Ishikawa (cell line): ENCODE measurements at regions not wholly inside any gene's neighbourhood (a gene's known extent, or its start where the extent isn't known, plus 50 kb on each side); places are given as distances from the start of the nearest gene placed in this dataset.

Experiments
- CEBPB ChIP-seq: IDR thresholded peaks from 2 replicates; pipeline ENCODE4 v1.6.1; 2012
- CREB1 ChIP-seq: IDR thresholded peaks from 2 replicates; pipeline ENCODE4 v1.6.1; 2012; ENCODE audit warnings: low read depth
- EGR1 ChIP-seq: IDR thresholded peaks from 2 replicates; pipeline ENCODE4 v1.6.1; 2012
- EP300 ChIP-seq: IDR thresholded peaks from 2 replicates; pipeline ENCODE4 v1.6.1; 2012; ENCODE audit warnings: borderline replicate concordance
- FOXM1 ChIP-seq: IDR thresholded peaks from 2 replicates; pipeline ENCODE4 v1.6.1; 2012; ENCODE audit warnings: low read depth, borderline replicate concordance
- MAX ChIP-seq: IDR thresholded peaks from 2 replicates; pipeline ENCODE4 v1.6.1; 2012
- NFIC ChIP-seq: IDR thresholded peaks from 2 replicates; pipeline ENCODE4 v1.6.1; 2012
- RAD21 ChIP-seq: IDR thresholded peaks from 2 replicates; pipeline ENCODE4 v1.6.1; 2012; ENCODE audit warnings: low read depth
- REST ChIP-seq: IDR thresholded peaks from 2 replicates; pipeline ENCODE4 v1.6.1; 2012; ENCODE audit warnings: low read depth, mild to moderate bottlenecking
- TAF1 ChIP-seq: IDR thresholded peaks from 2 replicates; pipeline ENCODE4 v1.6.1; 2012; ENCODE audit warnings: low read depth, mild to moderate bottlenecking
- TCF12 ChIP-seq: IDR thresholded peaks from 2 replicates; pipeline ENCODE4 v1.6.1; 2012; ENCODE audit warnings: low read depth
- TEAD4 ChIP-seq: IDR thresholded peaks from 2 replicates; pipeline ENCODE4 v1.6.1; 2012
- USF1 ChIP-seq: IDR thresholded peaks from 2 replicates; pipeline ENCODE4 v1.6.1; 2012
- YY1 ChIP-seq: IDR thresholded peaks from 2 replicates; pipeline ENCODE4 v1.6.1; 2012; ENCODE audit warnings: low read depth
- ZBTB7A ChIP-seq: IDR thresholded peaks from 2 replicates; pipeline ENCODE4 v1.6.1; 2012; ENCODE audit warnings: low read depth

GRCh38 chr13:81408647-81409046, 1067.7 kb upstream of the SPRY2 start:
- TF ChIP-seq TEAD4 (no peak), NFIC (no peak), REST (no peak)

GRCh38 chr13:81406639-81407292, 1065.8 kb upstream of the SPRY2 start:
- TF ChIP-seq CREB1 (no peak), TEAD4 (no peak), EP300 (no peak), NFIC (no peak), YY1 (no peak), ZBTB7A (no peak), MAX (no peak), FOXM1 (no peak), CEBPB (no peak), EGR1 (no peak), RAD21 (no peak), REST (no peak), USF1 (no peak), TCF12 (no peak), TAF1 (no peak)

GRCh38 chr13:81406022-81406421, 1065.1 kb upstream of the SPRY2 start:
- TF ChIP-seq FOXM1 (no peak), NFIC (no peak), EP300 (no peak), USF1 (no peak), REST (no peak), YY1 (no peak)

GRCh38 chr13:81396192-81396591, 1055.3 kb upstream of the SPRY2 start:
- TF ChIP-seq ZBTB7A = no peak
- no peak for TF ChIP-seq EGR1
- TF ChIP-seq MAX = no peak
- TF ChIP-seq EP300 = no peak
- no peak for TF ChIP-seq USF1
- TF ChIP-seq NFIC = no peak
- no peak for TF ChIP-seq CEBPB
- TF ChIP-seq FOXM1 = no peak
- TF ChIP-seq TAF1 = no peak
- TF ChIP-seq REST = no peak
- no peak for TF ChIP-seq TCF12
- TF ChIP-seq YY1 = no peak
